Upper lobe of left lung (tissue), 4 donors: ENCODE measurements at regions not wholly inside any gene's neighbourhood (a gene's known extent, or its start where the extent isn't known, plus 50 kb on each side); places are given as distances from the start of the nearest gene placed in this dataset.

Experiments used
- CTCF ChIP-seq, 6 experiments: fragments of 450-650 bp in 4 of 6; fragments of 200-600 bp in 2 of 6; sonication (generic) in 2 of 6; IDR thresholded peaks; one replicate each; pipeline ENCODE4 v1.5.1; 2016 to 2019; ENCODE audit warnings: antibody characterized with exemption in 6 of 6
- EP300 ChIP-seq, 4 donors: sonication (generic); formaldehyde crosslinking; IDR thresholded peaks; one replicate each; pipeline ENCODE4 v1.5.1; 2017; ENCODE audit warnings: antibody characterized with exemption in 4 of 4, control low read depth in 2 of 4
- POLR2A ChIP-seq, 4 donors: fragments of 450-650 bp; IDR thresholded peaks; one replicate each; pipeline ENCODE4 v1.5.1; 2016 to 2017; ENCODE audit warnings: antibody characterized with exemption in 4 of 4, mild to moderate bottlenecking in 2 of 4
- POLR2AphosphoS5 ChIP-seq, 2 donors: sonication (generic); formaldehyde crosslinking; IDR thresholded peaks; one replicate each; pipeline ENCODE4 v1.5.1; 2017; ENCODE audit warnings: antibody characterized with exemption in 2 of 2

- TF ChIP-seq CTCF (IDR thresholded peaks at IDR 0.05) (no peak), POLR2A (IDR thresholded peaks at IDR 0.05) (no peak), POLR2AphosphoS5 (IDR thresholded peaks at IDR 0.05) (no peak), EP300 (IDR thresholded peaks at IDR 0.05) (no peak)
Observed at GRCh38 chr17:54013072-54013471, 190.3 kb downstream of the KIF2B start.
